Skeletal muscle satellite cell (primary cell): ENCODE measurements at regions not wholly inside any gene's neighbourhood (a gene's known extent, or its start where the extent isn't known, plus 50 kb on each side); places are given as distances from the start of the nearest gene placed in this dataset.

Experiments
- H3K27me3 ChIP-seq: 2 replicates; pipeline ENCODE4 v1.7.0; 2013; ENCODE audit warnings: low read length; ENCODE audit not compliant: control insufficient read depth, insufficient read depth
- H3K36me3 ChIP-seq: 2 replicates; pipeline ENCODE4 v1.7.0; 2013; ENCODE audit warnings: mild to moderate bottlenecking, control low read depth, low read length; ENCODE audit not compliant: insufficient read depth
- H3K4me1 ChIP-seq: 2 replicates; pipeline ENCODE4 v1.7.0; 2013; ENCODE audit warnings: low read length; ENCODE audit not compliant: control insufficient read depth, insufficient read depth
- H3K4me2 ChIP-seq: 2 replicates; pipeline ENCODE4 v1.7.0; 2013; ENCODE audit warnings: mild to moderate bottlenecking, low read length
- H3K4me3 ChIP-seq: 2 replicates; pipeline ENCODE4 v1.7.0; 2013; ENCODE audit warnings: low read length
- H3K9ac ChIP-seq: 2 replicates; pipeline ENCODE4 v1.7.0; 2013; ENCODE audit warnings: mild to moderate bottlenecking, low read depth, low read length, moderate library complexity
- H3K9me3 ChIP-seq: replicated peaks from 2 replicates; pipeline ENCODE4 v1.7.0; 2013; ENCODE audit warnings: mild to moderate bottlenecking, control low read depth, low read length

DNA sequence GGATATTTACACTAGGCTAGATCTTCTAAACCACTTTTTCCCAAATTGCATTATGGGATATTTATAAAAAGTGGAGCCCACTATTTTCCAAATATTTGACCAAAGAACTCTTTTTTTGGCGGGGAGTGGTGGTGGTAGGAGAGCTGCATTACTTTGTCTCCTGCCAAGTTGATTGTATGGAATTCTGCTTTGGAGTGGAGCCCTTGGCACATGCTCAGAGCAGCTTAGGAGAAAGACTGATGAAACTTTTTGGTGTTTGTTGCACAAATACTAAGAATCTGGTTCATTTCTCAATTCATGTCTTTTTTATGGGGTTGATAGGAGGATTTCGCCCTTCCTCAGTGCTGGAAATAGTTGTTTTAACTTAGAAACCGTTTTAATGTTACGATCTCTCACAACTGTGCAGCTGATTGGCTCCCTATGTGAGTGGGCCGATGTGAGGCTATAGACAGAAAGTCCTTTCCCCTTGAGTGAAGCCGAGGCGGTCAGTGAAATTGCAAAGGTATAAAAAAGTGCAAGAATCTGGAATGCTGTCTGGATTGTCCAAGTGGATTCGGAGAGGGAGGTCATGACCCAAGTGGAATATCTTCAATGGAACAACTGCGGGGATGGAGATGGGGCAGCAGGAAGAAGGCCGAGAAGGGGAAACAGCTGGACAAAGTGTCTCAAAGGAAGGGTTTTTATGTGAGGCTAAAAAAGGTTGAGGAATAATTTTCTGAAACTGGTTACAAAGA is 415.9 kb downstream of the FGF9 start:
- H3K27me3 ChIP-seq: no peaks in the 10 kb centered on the region
- no peak overlapping the region for H3K9ac ChIP-seq
- no peaks in the 10 kb centered on the region for H3K36me3 ChIP-seq
- H3K4me3 ChIP-seq: no peak overlapping the region
- no peak overlapping the region for H3K4me2 ChIP-seq
- H3K4me1 ChIP-seq: no peaks in the 10 kb centered on the region
- no peaks in the 10 kb centered on the region for H3K9me3 ChIP-seq

DNA sequence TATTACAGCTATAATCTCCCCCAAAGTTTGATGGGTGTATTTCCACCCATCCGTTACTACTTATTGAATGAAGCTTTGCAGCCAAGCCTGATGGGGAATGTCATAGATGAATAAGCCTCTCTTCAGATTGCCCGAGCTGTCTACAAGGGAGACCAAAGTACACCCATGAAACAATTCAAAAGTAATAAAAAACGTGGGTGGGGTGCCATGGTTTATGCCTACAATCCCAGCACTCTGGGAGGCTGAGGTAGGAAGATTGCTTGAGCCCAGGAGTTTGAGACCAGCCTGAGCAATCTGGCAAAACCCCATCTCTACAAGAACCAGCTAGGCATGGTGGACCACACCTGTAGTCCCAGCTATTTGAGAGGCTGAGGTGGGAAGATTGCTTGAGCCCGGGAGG is 419.2 kb downstream of the FGF9 start:
- no peaks in the 10 kb centered on the region for H3K4me1 ChIP-seq
- H3K9me3 ChIP-seq: no peaks in the 10 kb centered on the region
- H3K9ac ChIP-seq: no peak overlapping the region
- H3K4me2 ChIP-seq: no peak overlapping the region
- H3K27me3 ChIP-seq: no peaks in the 10 kb centered on the region
- no peaks in the 10 kb centered on the region for H3K36me3 ChIP-seq
- no peak overlapping the region for H3K4me3 ChIP-seq

DNA sequence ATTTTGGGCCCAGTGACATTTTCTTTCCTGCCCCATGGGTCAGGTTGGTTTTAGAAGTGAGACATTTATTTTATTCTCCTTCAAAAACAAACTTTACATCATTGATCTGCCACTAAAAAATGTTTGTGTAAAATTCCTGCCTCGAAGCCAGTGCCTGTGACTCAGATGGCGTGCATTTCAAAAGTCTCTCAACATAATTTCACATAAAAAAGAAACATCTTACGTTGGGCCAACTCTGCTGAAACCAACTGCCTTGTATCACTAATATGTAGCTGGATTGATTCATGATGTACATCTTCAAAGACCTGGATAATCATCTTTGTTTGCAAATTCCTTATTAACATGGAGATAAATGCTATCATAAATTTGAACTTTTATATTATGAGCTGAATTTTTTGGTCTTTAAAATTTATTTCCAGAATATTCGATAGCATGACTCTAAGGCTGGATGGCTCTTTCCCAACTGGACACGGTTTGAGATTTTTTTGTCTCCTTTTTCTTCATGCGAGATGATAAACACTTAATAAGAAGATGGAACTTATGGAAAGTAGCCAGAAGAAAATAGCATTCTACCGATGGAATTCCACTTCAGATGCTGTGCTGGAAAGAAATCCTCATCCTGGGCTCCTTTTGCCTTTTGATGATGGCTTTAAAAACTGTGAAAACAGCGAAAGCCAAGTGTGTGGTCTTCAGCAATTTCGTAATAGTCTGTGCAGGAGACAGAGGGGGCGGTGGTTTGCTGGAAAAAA is 420.5 kb downstream of the FGF9 start:
- Histone ChIP-seq H3K9ac (no peak overlapping the region), H3K27me3 (no peaks in the 10 kb centered on the region), H3K9me3 (no peaks in the 10 kb centered on the region), H3K4me2 (no peak overlapping the region), H3K36me3 (no peaks in the 10 kb centered on the region), H3K4me1 (no peaks in the 10 kb centered on the region), H3K4me3 (no peak overlapping the region)

DNA sequence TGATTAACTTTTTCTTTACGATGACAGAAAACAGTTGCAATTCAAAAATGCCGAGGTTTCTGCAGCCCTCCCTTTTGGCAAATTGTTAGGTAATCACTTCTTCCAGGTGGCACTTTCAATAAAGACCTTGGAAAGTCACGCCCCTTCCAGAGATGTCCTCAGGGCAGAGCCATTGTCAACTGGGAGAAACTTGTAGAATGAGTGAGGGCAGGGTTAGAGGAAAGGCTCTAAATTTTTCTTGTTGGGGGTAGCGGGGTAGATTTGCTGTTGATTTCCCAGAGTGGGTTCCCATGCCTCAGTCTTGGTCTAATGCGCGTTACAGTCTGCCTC is 421.1 kb downstream of the FGF9 start:
- no peak overlapping the region for H3K4me2 ChIP-seq
- H3K4me1 ChIP-seq: no peaks in the 10 kb centered on the region
- H3K9ac ChIP-seq: no peak overlapping the region
- no peak overlapping the region for H3K4me3 ChIP-seq
- no peaks in the 10 kb centered on the region for H3K27me3 ChIP-seq
- H3K36me3 ChIP-seq: no peaks in the 10 kb centered on the region
- peaks cover 3% of the 10 kb centered on the region for H3K9me3 ChIP-seq

DNA sequence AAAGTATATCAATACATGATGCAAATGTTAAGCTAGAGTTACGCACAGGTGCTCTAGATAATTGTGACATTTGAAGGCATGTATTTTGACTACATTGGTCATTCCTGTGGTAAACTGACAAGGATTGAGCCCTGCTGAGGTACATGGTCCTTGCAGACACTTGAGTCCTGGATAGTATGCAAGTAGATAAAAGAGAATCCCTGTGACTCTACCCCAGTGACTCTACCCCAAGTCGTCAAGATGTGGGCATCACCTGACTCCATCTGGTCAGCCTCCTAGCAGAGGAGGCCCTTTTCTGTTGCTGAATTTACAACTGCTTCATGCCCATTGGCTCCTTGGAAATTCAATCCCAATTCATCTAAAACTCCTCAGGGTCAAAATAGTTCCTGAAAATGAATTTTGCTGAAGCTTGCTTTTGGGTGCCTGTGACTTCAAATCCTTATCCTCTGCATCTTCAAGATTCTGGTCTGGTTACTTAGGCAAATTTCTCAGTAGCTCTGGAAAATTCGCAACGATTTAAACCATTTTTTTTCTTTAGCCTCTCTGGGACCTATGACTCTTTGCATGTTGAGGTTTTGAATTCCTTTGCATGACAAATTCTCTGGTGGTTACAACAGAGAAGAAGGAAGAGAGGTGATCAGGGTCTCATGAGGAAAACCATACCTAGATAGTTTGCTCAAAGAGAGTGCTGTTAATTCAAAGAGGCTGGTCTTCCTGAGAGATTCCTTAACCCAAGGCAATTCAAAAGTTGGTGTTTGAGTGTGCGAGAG is 422.1 kb downstream of the FGF9 start:
- Histone ChIP-seq H3K4me3 (no peak overlapping the region), H3K27me3 (no peaks in the 10 kb centered on the region), H3K4me2 (no peak overlapping the region), H3K9ac (no peak overlapping the region), H3K9me3 (peaks cover 3% of the 10 kb centered on the region), H3K4me1 (no peaks in the 10 kb centered on the region), H3K36me3 (no peaks in the 10 kb centered on the region)

DNA sequence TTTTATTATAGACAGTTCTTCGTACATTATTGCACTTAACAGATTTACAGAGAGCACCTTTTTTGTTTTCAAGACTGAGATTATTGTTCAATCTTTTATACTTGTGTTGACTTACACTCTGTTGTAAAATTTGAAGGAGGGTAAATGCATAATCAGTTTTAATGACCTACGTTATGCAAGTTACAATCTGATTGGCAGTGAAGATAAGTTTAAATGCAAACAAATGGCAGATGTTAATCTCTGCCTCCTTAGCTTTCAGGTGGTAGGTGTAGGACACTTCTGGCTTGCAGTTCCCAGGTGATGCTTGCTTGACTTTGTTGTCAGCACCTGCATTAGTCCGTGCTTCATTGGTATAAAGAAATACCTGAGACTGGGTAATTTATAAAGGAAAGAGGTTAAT is 424.9 kb downstream of the FGF9 start:
- H3K36me3 ChIP-seq: no peaks in the 10 kb centered on the region
- no peak overlapping the region for H3K4me2 ChIP-seq
- H3K27me3 ChIP-seq: no peaks in the 10 kb centered on the region
- no peak overlapping the region for H3K9ac ChIP-seq
- peaks cover 3% of the 10 kb centered on the region for H3K9me3 ChIP-seq
- no peaks in the 10 kb centered on the region for H3K4me1 ChIP-seq
- no peak overlapping the region for H3K4me3 ChIP-seq

DNA sequence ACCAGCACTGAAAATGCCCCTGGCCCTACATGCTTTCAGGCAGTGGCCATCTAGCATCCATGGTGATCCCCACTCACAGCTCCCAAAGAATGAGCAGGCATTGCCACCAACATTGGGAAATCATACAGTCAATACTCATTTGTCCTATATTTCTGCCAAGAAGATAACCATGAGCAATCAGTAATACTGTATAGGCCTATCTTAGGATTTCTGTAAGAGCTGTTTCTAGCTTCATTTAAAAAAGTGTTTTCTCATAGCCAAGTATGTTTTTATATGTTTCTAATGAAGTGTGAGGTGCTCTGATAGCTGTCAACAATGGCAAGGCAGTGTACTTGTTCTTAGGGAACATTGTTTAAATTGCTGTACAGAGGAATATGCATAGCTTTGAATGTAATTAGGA is 428.7 kb downstream of the FGF9 start:
- Histone ChIP-seq H3K4me2 (no peak overlapping the region), H3K36me3 (no peaks in the 10 kb centered on the region), H3K27me3 (no peaks in the 10 kb centered on the region), H3K4me1 (no peaks in the 10 kb centered on the region), H3K9me3 (peaks cover 3% of the 10 kb centered on the region), H3K4me3 (no peak overlapping the region), H3K9ac (no peak overlapping the region)

DNA sequence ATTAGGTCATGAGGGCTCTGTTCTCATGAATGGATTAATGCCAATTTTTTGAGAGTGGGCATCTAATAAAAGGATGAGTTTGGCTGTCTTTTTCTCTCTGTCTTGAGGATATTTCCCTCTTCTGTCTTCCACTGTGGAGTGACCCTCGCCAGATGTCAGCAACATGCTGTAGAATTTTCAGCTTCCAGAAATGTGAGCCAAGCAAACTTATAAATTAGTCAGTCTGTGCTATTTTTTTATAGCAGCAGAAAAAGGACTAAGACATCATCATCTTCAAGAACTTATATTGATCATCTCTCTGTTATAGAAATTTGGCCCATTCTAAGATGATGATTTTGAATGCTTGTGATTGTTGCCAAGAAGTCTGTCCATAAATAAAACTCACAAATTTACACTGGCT is 431.4 kb downstream of the FGF9 start:
- Histone ChIP-seq H3K27me3 (no peaks in the 10 kb centered on the region), H3K4me1 (no peaks in the 10 kb centered on the region), H3K9me3 (no peaks in the 10 kb centered on the region), H3K9ac (no peak overlapping the region), H3K36me3 (no peaks in the 10 kb centered on the region), H3K4me2 (no peak overlapping the region), H3K4me3 (no peak overlapping the region)

DNA sequence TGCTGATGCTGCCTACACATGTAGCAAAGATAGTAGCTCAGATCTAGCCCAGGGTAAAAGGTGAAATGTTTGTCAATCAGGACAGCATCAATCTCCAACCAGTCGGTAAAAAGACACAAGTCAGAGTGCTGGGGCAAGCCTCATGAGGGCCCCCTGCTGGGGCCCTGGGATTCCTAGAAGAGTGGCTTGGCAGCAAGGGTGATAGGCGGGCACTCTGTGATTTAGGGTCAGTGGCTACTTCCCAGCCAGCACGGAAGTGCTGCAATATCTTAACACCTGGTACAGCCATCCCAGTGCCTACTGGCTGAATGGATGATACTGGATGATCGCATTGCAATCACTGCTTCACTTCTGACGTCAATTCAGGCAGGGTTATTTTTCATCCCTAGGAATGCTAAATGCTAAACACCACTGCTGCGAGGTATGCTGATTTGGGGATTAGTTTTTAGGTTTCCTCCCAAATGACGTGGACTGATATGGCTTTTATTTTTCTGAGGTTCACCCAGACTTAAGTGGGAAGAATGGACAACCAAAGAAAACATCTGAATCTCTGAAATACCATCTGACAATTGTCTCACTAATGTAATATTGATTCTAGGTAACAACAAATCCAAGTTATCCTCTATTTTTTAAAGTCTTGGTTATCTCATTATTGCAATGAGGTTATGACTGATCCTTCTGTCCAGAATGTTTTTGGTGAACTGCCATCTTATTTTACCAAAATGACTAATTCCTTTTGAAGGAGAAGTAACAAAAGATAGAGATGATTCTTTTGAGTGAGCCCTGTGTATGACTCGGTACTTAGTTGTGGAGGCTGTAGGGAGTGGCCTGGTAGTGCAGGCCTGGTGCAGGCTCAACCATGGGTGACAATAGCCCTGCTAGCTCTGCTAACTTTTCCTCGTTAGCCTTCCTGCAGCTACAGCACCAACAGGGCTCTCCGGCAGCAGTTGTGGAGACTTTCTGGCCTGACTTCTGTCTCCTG is 432.5 kb downstream of the FGF9 start:
- Histone ChIP-seq H3K4me3 (no peak overlapping the region), H3K27me3 (no peaks in the 10 kb centered on the region), H3K4me2 (no peak overlapping the region), H3K9ac (no peak overlapping the region), H3K4me1 (no peaks in the 10 kb centered on the region), H3K9me3 (no peaks in the 10 kb centered on the region), H3K36me3 (no peaks in the 10 kb centered on the region)

DNA sequence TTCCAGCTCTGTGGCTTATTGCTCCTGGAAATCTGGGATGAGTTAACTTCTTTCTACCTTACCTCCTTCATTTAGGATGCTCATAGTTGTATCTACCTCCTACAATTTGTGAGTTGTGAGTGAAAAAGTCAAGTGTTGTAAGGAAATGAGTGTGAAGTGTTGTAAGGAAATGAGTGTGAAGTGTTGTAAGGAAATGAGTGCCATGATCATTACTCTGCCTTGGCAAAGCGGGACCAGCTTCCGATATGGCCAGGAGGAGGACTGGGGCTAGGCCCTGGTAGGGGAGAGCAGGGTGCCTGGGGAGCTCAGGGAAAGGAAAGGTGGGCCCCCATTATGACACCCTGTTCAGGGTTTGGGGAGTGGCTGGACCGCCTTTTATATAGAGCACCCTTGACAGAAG is 435.2 kb downstream of the FGF9 start:
- no peak overlapping the region for H3K4me2 ChIP-seq

DNA sequence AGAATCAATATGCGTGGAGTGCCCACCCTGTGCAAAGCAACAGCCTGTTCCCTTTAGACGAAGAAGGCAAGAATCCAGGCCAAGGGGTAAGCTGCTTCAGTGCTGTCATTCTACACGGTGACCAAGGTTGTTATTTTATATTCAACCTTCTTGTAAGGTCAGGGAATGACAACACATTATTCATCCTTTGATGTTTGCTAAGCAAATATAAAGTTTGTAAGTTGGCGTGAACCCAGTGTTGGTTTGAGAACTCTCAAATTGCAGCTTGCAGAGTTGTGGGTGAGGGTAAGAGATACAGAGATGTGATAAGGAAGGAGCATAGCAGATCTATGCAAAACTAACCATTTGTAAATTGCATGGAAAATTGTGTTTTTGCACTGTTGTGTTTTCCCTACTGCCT is 436.7 kb downstream of the FGF9 start:
- Histone ChIP-seq H3K4me1 (no peaks in the 10 kb centered on the region), H3K4me3 (no peak overlapping the region), H3K9me3 (no peaks in the 10 kb centered on the region), H3K4me2 (no peak overlapping the region), H3K9ac (no peak overlapping the region), H3K36me3 (no peaks in the 10 kb centered on the region), H3K27me3 (no peaks in the 10 kb centered on the region)

More for the DNA sequence above, 435.2 kb downstream of the FGF9 start:
- Histone ChIP-seq H3K4me1 (no peaks in the 10 kb centered on the region), H3K9ac (no peak overlapping the region), H3K9me3 (no peaks in the 10 kb centered on the region), H3K27me3 (no peaks in the 10 kb centered on the region), H3K4me3 (no peak overlapping the region), H3K36me3 (no peaks in the 10 kb centered on the region)
